ENCODE measurements at regions not wholly inside any gene's neighbourhood (a gene's known extent, or its start where the extent isn't known, plus 50 kb on each side); places are given as distances from the start of the nearest gene placed in this dataset.

DNA sequence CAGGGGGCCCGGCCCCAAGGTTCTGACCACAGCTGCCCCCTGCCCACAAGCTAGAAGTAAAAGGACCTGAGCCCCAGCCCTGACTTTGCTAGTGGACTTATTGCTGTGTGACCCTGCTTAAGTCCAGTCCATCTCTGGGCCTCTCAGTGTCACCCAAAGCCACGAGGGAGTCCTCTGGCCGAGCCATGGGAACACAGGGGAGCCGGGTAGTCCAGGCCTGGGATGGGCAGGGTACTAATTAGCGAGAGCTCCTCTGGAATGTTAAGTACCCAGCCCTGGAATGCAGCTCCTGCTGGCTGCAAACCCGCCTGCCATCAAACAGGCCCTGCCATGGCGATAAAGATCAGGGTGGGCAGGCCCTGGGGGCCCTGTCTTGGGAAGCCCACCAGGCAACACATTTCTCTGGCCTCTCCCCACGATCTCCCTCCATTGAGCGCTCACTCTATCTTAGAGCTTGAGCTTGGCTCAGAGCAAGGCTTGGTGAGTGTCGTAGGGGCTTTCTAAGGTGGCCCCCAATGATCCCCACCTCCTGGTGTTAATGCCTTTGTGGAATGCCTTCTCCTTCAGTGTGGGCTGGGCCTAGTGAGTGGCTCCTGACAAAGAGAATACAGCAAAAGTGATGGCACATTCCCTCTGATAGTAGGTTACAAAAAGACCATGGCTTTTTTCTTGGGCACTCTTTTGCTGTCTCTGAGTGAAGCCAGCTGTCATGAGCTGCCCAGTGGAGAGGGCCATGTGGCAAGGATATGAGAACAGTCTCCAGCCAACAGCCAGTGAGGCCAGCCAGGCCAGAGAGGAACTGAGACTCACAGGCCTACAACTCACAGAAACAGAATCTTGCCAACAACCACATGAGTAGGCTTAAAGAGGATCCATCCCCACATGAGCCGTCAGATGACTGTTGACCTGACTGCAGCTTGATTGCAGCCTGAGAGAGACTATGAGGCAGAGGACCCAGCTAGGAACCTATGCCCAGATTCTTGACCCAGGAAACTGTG lies 133.1 kb downstream of the SMAD6 start:
- Mint-ChIP-seq H3K27ac (peak overlapping the region; percentile 38), H3K36me3 (no peaks in the 10 kb centered on the region), H3K9me3 (peaks cover 6% of the 10 kb centered on the region; the same call in 1 of the 2 replicates), H3K4me1 (peaks cover 47% of the 10 kb centered on the region), H3K4me3 (no peak overlapping the region), H3K27me3 (ENCODE audit: low read depth) (peaks cover 16% of the 10 kb centered on the region)
- DNase-seq (ENCODE audit: low spot score) (peak; percentile 70), ATAC-seq (peak; percentile 87)
- TF ChIP-seq SP1 (CRISPR knock-in tag; conservative IDR thresholded peaks at IDR 0.05) (peak; percentile 44; the same call in 1 of the 2 replicates), GTF2I (CRISPR knock-in tag; conservative IDR thresholded peaks at IDR 0.05) (peak; percentile 76), ZNF219 (CRISPR knock-in tag; IDR thresholded peaks at IDR 0.05; ENCODE audit: borderline replicate concordance) (no peak), ESRRA (CRISPR knock-in tag; IDR thresholded peaks at IDR 0.05; ENCODE audit: borderline replicate concordance) (no peak), CBFB (CRISPR knock-in tag; IDR thresholded peaks at IDR 0.05; ENCODE audit: low read depth) (no peak), NFATC4 (CRISPR knock-in tag; IDR thresholded peaks at IDR 0.05) (no peak), GABPB1 (CRISPR knock-in tag; IDR thresholded peaks at IDR 0.05) (no peak), TEAD4 (CRISPR knock-in tag; IDR thresholded peaks at IDR 0.05) (peak; percentile 96), ZNF423 (CRISPR knock-in tag; IDR thresholded peaks at IDR 0.05) (peak; percentile 74; the same call in 1 of the 2 replicates), ZNF396 (CRISPR knock-in tag; IDR thresholded peaks at IDR 0.05; ENCODE audit: borderline replicate concordance) (no peak), TEAD1 (CRISPR knock-in tag; IDR thresholded peaks at IDR 0.05) (peak; percentile 98; the same call in 1 of the 2 replicates), NFYB (CRISPR knock-in tag; conservative IDR thresholded peaks at IDR 0.05; ENCODE audit: low read depth) (no peak)
- TF ChIP-seq, protein P1, sequence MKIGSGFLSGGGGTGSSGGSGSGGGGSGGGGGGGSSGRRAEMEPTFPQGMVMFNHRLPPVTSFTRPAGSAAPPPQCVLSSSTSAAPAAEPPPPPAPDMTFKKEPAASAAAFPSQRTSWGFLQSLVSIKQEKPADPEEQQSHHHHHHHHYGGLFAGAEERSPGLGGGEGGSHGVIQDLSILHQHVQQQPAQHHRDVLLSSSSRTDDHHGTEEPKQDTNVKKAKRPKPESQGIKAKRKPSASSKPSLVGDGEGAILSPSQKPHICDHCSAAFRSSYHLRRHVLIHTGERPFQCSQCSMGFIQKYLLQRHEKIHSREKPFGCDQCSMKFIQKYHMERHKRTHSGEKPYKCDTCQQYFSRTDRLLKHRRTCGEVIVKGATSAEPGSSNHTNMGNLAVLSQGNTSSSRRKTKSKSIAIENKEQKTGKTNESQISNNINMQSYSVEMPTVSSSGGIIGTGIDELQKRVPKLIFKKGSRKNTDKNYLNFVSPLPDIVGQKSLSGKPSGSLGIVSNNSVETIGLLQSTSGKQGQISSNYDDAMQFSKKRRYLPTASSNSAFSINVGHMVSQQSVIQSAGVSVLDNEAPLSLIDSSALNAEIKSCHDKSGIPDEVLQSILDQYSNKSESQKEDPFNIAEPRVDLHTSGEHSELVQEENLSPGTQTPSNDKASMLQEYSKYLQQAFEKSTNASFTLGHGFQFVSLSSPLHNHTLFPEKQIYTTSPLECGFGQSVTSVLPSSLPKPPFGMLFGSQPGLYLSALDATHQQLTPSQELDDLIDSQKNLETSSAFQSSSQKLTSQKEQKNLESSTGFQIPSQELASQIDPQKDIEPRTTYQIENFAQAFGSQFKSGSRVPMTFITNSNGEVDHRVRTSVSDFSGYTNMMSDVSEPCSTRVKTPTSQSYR (CRISPR knock-in tag; IDR thresholded peaks at IDR 0.05), result no peak
- TF ChIP-seq, protein P2, sequence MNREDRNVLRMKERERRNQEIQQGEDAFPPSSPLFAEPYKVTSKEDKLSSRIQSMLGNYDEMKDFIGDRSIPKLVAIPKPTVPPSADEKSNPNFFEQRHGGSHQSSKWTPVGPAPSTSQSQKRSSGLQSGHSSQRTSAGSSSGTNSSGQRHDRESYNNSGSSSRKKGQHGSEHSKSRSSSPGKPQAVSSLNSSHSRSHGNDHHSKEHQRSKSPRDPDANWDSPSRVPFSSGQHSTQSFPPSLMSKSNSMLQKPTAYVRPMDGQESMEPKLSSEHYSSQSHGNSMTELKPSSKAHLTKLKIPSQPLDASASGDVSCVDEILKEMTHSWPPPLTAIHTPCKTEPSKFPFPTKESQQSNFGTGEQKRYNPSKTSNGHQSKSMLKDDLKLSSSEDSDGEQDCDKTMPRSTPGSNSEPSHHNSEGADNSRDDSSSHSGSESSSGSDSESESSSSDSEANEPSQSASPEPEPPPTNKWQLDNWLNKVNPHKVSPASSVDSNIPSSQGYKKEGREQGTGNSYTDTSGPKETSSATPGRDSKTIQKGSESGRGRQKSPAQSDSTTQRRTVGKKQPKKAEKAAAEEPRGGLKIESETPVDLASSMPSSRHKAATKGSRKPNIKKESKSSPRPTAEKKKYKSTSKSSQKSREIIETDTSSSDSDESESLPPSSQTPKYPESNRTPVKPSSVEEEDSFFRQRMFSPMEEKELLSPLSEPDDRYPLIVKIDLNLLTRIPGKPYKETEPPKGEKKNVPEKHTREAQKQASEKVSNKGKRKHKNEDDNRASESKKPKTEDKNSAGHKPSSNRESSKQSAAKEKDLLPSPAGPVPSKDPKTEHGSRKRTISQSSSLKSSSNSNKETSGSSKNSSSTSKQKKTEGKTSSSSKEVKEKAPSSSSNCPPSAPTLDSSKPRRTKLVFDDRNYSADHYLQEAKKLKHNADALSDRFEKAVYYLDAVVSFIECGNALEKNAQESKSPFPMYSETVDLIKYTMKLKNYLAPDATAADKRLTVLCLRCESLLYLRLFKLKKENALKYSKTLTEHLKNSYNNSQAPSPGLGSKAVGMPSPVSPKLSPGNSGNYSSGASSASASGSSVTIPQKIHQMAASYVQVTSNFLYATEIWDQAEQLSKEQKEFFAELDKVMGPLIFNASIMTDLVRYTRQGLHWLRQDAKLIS (CRISPR knock-in tag; IDR thresholded peaks at IDR 0.05; ENCODE audit: borderline replicate concordance), result peak; percentile 34; the same call in 1 of the 2 replicates
- TF ChIP-seq, protein P3, sequence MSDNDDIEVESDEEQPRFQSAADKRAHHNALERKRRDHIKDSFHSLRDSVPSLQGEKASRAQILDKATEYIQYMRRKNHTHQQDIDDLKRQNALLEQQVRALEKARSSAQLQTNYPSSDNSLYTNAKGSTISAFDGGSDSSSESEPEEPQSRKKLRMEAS (CRISPR knock-in tag; IDR thresholded peaks at IDR 0.05), result 0 out of 2 replicates have a peak, but pooled peaks have one; percentile 27
- TF ChIP-seq, protein P4, sequence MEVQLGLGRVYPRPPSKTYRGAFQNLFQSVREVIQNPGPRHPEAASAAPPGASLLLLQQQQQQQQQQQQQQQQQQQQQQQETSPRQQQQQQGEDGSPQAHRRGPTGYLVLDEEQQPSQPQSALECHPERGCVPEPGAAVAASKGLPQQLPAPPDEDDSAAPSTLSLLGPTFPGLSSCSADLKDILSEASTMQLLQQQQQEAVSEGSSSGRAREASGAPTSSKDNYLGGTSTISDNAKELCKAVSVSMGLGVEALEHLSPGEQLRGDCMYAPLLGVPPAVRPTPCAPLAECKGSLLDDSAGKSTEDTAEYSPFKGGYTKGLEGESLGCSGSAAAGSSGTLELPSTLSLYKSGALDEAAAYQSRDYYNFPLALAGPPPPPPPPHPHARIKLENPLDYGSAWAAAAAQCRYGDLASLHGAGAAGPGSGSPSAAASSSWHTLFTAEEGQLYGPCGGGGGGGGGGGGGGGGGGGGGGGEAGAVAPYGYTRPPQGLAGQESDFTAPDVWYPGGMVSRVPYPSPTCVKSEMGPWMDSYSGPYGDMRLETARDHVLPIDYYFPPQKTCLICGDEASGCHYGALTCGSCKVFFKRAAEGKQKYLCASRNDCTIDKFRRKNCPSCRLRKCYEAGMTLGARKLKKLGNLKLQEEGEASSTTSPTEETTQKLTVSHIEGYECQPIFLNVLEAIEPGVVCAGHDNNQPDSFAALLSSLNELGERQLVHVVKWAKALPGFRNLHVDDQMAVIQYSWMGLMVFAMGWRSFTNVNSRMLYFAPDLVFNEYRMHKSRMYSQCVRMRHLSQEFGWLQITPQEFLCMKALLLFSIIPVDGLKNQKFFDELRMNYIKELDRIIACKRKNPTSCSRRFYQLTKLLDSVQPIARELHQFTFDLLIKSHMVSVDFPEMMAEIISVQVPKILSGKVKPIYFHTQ (CRISPR knock-in tag; IDR thresholded peaks at IDR 0.05), result no peak
- TF ChIP-seq, protein P5, sequence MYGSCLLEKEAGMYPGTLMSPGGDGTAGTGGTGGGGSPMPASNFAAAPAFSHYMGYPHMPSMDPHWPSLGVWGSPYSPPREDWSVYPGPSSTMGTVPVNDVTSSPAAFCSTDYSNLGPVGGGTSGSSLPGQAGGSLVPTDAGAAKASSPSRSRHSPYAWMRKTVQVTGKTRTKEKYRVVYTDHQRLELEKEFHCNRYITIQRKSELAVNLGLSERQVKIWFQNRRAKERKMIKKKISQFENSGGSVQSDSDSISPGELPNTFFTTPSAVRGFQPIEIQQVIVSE (CRISPR knock-in tag; IDR thresholded peaks at IDR 0.05; ENCODE audit: borderline replicate concordance), result no peak
- POLR2A ChIA-PET, result no interaction called here
- CTCF ChIA-PET, result interaction anchor here (0.7 to 4.4 kb wide), 9 partner anchors 9 to 236 kb away, joined by 3 to 33 read pairs (median 8); no protein-coding TSS in a partner anchor
